SK-N-MC (cell line): ENCODE measurements at regions not wholly inside any gene's neighbourhood (a gene's known extent, or its start where the extent isn't known, plus 50 kb on each side); places are given as distances from the start of the nearest gene placed in this dataset.

ENCODE experiments used
- DNase-seq: peaks from one replicate; pipeline ENCODE4 v3.0.0-alpha.2; 2011; ENCODE audit warnings: low read depth, low spot score
- H3K27ac ChIP-seq: fragments of 200-600 bp; sonication (generic); 2 replicates; pipeline ENCODE4 v1.5.1; 2016; ENCODE audit warnings: mixed run types
- H3K36me3 ChIP-seq: fragments of 200-600 bp; sonication (generic); 2 replicates; pipeline ENCODE4 v1.6.1; 2017; ENCODE audit warnings: antibody characterized with exemption, low read length, mixed read lengths; ENCODE audit not compliant: insufficient read depth
- H3K4me3 ChIP-seq: fragments of 200-600 bp; sonication (generic); 2 replicates; pipeline ENCODE4 v1.5.1; 2016
- H3K9ac ChIP-seq: fragments of 200-600 bp; sonication (generic); 2 replicates; pipeline ENCODE4 v1.8.0; 2017; ENCODE audit warnings: mixed run types, mixed read lengths; ENCODE audit not compliant: insufficient read length
- H3K9me3 ChIP-seq: fragments of 200-600 bp; sonication (generic); 2 replicates; pipeline ENCODE4 v1.6.1; 2017; ENCODE audit warnings: low read depth, mild to moderate bottlenecking, antibody characterized with exemption, low read length, moderate library complexity, mixed read lengths
- EZH2 ChIP-seq: fragments of 200-600 bp; sonication (generic); IDR thresholded peaks from one replicate; pipeline ENCODE4 v1.6.1; 2017; ENCODE audit warnings: antibody characterized with exemption
- FOXP2 ChIP-seq: optimal IDR thresholded peaks from 2 replicates; pipeline ENCODE3; 2011; ENCODE audit warnings: mild to moderate bottlenecking, moderate library complexity; ENCODE audit not compliant: insufficient read depth; ENCODE audit errors: extremely low read length, control extremely low read depth
- POLR2AphosphoS5 ChIP-seq: IDR thresholded peaks from 2 replicates; pipeline ENCODE4 v1.6.1; 2012; ENCODE audit warnings: mild to moderate bottlenecking, low read depth, low read length, borderline replicate concordance

- H3K27ac ChIP-seq, result no peak overlapping the region
- DNase-seq, result no peak
- TF ChIP-seq EZH2, result no peak
- TF ChIP-seq POLR2AphosphoS5, result no peak
- no peak for TF ChIP-seq FOXP2
- no peak overlapping the region for H3K4me3 ChIP-seq
- H3K9ac ChIP-seq, result no peak overlapping the region
- H3K36me3 ChIP-seq, result no peaks in the 10 kb centered on the region
- H3K9me3 ChIP-seq, result no peaks in the 10 kb centered on the region
These were observed 311.7 kb downstream of the WDR72 start for GRCh38 chr15:53447742-53448141.

- DNase-seq, result no peak
- no peaks in the 10 kb centered on the region for H3K36me3 ChIP-seq
- H3K9ac ChIP-seq, result no peak overlapping the region
- H3K27ac ChIP-seq, result no peak overlapping the region
- no peak overlapping the region for H3K4me3 ChIP-seq
- TF ChIP-seq EZH2, result no peak
- TF ChIP-seq POLR2AphosphoS5, result no peak
- no peak for TF ChIP-seq FOXP2
- no peaks in the 10 kb centered on the region for H3K9me3 ChIP-seq
These were observed 312.3 kb downstream of the WDR72 start for GRCh38 chr15:53447053-53447574.

- Histone ChIP-seq H3K36me3 (no peaks in the 10 kb centered on the region), H3K9me3 (no peaks in the 10 kb centered on the region), H3K4me3 (no peak overlapping the region), H3K9ac (no peak overlapping the region), H3K27ac (no peak overlapping the region)
- TF ChIP-seq POLR2AphosphoS5 (no peak), FOXP2 (no peak), EZH2 (no peak)
- no peak for DNase-seq
These were observed 313.1 kb downstream of the WDR72 start for GRCh38 chr15:53446376-53446775.

GRCh38 chr15:53445531-53445930, 313.9 kb downstream of the WDR72 start:
- Histone ChIP-seq H3K36me3 (no peaks in the 10 kb centered on the region), H3K9ac (no peak overlapping the region), H3K27ac (no peak overlapping the region), H3K9me3 (no peaks in the 10 kb centered on the region), H3K4me3 (no peak overlapping the region)
- TF ChIP-seq EZH2, result no peak
- no peak for TF ChIP-seq FOXP2
- TF ChIP-seq POLR2AphosphoS5, result no peak
- DNase-seq, result no peak

GRCh38 chr15:53437985-53438841, 321.2 kb downstream of the WDR72 start:
- H3K36me3 ChIP-seq, result no peaks in the 10 kb centered on the region
- no peak for DNase-seq
- TF ChIP-seq FOXP2 (no peak), POLR2AphosphoS5 (no peak), EZH2 (no peak)
- no peak overlapping the region for H3K4me3 ChIP-seq
- H3K27ac ChIP-seq, result no peak overlapping the region
- no peaks in the 10 kb centered on the region for H3K9me3 ChIP-seq
- H3K9ac ChIP-seq, result no peak overlapping the region

GRCh38 chr15:53437366-53437765, 322.1 kb downstream of the WDR72 start:
- no peak for DNase-seq
- H3K4me3 ChIP-seq, result no peak overlapping the region
- H3K36me3 ChIP-seq, result no peaks in the 10 kb centered on the region
- no peak overlapping the region for H3K9ac ChIP-seq
- no peak for TF ChIP-seq EZH2
- no peak for TF ChIP-seq POLR2AphosphoS5
- no peak for TF ChIP-seq FOXP2
- no peak overlapping the region for H3K27ac ChIP-seq
- H3K9me3 ChIP-seq, result no peaks in the 10 kb centered on the region

GRCh38 chr15:53434174-53434678, 325.2 kb downstream of the WDR72 start:
- DNase-seq, result no peak
- no peak overlapping the region for H3K27ac ChIP-seq
- TF ChIP-seq EZH2 (no peak), FOXP2 (no peak), POLR2AphosphoS5 (no peak)
- no peaks in the 10 kb centered on the region for H3K36me3 ChIP-seq
- H3K9ac ChIP-seq, result no peak overlapping the region
- H3K9me3 ChIP-seq, result no peaks in the 10 kb centered on the region
- H3K4me3 ChIP-seq, result no peak overlapping the region

GRCh38 chr15:53416219-53416940, 343.1 kb downstream of the WDR72 start:
- no peak overlapping the region for H3K4me3 ChIP-seq
- TF ChIP-seq POLR2AphosphoS5 (no peak), EZH2 (no peak), FOXP2 (no peak)
- H3K27ac ChIP-seq, result no peak overlapping the region
- no peaks in the 10 kb centered on the region for H3K9me3 ChIP-seq
- DNase-seq, result no peak
- no peak overlapping the region for H3K9ac ChIP-seq
- H3K36me3 ChIP-seq, result no peaks in the 10 kb centered on the region
